HG02798 (cell line): ENCODE measurements at regions not wholly inside any gene's neighbourhood (a gene's known extent, or its start where the extent isn't known, plus 50 kb on each side); places are given as distances from the start of the nearest gene placed in this dataset.
"Not testable (repeated sequence)": the region's sequence is repeated elsewhere in the genome, so short reads cannot be mapped to it uniquely, and the experiment has no call there.

ENCODE experiments used
- ATAC-seq: cut with Tn5 transposase; IDR thresholded peaks from one replicate; pipeline ENCODE4 v1.9.1; 2021; ENCODE audit warnings: mild to moderate bottlenecking; ENCODE audit not compliant: unreplicated experiment, poor library complexity

DNA sequence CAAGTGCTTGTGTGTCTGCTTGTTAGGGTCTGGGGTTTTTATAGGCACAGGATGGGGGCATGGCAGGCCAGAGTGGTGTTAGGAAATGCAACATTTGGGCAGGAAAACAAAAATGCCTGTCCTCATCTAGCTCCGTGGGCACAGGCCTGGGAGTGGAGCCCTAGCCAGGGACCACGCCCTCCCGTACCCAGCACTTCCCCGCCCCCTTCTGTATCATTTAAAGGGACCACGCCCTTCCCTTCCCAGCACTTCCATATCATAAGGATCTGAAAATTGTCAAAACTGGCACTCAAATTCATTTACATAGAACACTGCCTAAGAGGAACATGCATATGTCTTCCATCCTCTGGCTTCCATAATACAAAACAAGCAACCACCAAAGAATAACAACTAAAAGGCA, 185.8 kb downstream of the B3GLCT start:
- no peak for ATAC-seq

DNA sequence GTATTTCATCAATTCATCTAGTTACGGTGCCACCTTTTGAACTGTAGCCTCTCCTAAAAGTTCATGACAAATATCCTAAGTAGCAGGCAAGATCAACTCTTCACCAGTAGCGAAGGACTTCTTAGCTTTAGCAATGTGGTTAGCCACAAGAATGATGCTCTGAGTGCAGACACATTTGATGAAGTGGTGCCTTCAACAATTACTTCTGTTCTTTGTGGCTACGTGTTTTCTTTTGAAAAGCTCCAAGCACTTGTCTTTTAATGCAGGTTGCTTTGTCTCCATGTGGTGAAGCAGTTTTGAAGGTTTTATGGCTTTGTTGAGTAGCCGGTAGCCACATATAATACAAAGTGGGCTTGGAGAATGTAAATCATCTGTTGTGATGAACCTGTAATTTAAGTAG, 194.7 kb downstream of the B3GLCT start:
- ATAC-seq: no peak

DNA sequence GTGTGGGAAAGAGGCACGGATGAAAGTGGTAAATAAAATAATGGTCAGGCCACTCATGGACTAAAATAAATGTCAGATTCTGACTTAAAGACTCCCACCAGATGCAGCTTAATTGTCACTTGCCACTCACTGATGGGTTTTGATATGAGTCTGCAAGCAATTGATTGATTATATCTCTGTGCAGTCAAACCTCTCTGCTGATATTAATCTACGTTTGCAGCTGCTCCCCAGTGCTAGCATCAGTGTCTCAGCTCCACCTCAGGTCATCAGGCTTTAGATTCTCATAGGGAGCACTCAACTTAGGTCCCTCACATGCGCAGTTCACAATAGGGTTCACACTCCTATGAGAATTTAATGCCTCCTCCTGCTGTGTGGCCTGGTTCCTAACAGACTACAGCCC, 195.3 kb downstream of the B3GLCT start:
- ATAC-seq: no peak

DNA sequence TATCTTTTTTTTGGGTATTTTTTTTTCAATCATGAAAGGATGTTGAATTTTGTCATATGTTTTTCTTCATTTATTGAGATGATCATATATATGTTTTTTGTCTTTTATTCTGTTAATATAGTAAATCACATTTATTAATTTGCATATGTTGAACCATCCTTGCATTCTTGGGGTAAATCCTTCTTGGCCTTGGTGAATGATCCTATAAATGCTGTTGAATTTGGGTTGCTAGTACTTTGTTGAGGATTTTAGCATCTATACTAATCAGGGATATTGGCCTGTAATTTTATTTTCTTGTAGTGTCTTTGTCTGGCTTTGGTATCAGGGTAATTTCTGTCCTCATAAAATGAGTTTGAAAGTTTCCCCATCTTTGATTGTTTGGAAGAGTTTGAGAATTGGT, 199.9 kb downstream of the B3GLCT start:
- no peak for ATAC-seq

DNA sequence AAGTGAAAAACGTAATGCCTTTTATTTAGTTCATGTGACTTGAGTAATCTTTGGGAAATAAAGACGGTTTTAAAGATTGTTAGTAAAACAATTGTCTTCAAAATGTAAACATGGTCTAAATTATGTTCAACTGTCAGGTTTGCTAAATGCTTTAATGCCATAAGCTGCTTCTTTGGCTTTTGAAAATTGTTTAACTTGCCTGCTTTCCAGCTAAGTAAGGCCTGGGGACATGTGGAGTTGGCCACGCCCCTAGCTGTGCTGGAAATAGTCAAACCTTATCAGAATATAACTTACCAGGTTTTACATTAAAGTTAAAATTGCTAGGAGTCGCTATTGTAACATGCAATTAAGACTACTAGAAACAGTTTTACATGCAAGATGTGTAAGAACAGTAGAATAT, 203.9 kb downstream of the B3GLCT start:
- ATAC-seq: not testable (repeated sequence)

DNA sequence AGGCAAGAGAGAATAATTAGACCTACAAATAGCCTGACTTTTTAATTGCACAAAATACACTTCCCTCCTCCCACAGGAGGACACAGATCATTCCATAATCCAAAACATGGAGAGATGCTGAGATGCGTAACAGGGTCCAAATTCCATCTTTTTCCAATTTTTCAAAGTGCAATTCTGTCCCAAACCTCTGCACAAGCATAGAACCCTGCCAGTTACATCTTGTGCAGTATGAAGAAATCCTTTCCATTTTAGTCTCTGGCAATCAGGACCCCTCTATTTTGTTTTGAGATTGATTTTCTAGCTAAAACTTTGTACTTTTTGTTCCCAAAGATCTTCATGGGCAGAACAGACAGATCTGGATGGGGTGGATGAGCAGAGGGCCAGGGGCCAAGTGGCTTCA, 209.2 kb downstream of the B3GLCT start:
- ATAC-seq: no peak

DNA sequence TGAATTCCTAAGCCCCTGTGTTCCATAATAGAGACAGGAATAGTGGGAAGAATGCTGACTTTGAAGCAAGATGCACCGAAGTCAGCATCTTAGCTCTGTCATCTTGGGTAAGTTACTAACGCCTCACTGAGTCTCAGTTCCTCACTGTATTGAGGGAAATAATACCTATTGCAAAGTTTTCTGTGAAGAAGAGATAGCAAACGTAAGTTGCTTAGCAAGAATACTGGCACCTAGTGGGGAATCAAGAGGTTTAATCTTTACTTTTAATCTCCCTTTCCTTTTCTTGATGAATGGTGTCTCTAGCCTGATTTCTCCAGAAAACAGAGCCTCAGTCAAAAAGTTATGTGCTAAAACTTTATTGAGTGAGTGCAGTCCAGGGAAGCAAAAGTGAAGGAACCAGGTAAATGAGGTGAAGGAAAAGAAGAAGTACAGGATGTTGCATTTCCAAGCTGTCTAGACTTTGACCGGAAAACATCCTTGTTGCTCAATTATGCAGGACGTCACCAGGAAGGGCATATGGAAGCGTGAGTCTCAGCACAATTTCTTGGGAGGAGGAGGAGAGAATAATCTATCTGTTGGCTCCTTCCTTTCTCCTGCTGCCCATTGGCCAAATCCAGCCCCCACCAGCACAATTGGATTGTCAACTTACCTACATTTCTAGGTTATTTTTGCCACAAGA, 210.0 kb downstream of the B3GLCT start:
- ATAC-seq: no peak

DNA sequence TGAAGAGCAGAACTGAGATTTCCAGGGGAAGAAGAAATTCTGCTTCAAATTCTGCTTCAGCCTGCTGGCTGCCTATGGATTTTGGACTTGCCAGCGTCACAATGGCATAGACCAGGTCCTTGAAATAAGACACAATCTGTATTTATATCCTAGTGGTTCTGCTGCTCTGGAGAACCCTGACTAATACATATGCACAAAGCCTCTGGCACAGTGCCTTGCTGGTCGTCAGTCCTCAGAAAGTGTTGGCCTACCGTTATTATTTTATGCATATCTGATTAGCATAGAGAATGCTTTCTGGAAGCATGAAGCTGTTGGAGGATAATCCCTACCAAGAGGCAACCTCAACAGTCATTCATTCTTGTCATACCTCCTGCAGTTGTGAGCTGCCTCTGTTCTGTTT, 213.7 kb downstream of the B3GLCT start:
- no peak for ATAC-seq

DNA sequence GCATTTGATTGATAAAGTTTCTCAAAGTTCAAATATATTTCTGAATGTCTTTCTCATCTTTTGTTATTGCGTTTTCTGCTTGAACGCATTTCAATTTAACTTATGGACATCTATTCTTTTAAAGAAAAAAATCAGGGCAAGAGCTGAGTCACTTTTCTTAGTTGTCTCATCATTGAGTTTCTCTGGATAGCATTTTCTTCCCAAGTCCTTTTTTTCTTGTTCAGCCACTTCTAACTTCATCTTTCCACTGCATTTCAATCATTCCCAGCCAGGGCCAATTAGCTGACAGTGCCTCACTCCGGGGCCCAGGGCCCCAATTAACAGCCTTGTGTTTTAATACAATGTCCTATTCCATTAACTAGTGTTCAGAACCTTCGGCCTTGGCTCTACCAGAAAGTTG, 216.3 kb downstream of the B3GLCT start:
- no peak for ATAC-seq

DNA sequence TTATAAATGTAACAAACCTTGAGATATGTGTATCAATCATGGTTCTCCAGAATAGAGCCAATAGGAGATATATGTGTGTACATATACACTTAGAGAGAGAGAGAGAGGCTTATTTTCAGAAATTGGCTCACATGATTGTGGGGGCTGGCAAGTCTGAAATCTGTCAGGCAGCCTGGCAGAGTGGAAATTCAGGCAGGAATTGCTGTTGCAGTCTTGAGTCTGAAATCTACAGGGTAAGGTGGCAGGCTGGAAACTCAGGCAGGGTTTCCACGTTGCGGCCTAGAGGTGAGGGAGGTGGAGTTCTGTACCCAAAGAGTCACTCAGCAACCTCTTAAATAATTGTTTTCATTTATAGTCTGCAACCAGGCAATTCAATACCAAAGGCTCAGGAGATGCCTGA, 218.4 kb downstream of the B3GLCT start:
- ATAC-seq: no peak

DNA sequence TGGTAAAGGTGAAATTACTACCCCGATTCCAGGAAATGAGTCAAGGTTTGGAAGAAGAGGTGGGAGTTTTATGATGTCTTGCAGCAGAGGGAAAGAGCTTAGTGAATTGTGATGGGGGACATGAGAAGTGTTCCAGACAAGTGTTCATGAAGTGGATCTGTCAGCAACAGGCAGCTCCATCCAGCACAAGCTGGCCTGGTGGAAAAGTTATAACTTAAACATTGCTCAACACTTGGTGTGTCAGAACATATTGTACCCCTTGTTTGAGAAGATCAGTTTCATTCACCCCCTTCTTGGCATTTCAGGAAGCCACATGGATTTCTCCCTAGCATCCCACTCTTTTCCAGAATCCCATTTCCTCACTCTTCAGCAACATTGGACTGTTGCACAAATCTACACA, 222.0 kb downstream of the B3GLCT start:
- ATAC-seq: no peak

DNA sequence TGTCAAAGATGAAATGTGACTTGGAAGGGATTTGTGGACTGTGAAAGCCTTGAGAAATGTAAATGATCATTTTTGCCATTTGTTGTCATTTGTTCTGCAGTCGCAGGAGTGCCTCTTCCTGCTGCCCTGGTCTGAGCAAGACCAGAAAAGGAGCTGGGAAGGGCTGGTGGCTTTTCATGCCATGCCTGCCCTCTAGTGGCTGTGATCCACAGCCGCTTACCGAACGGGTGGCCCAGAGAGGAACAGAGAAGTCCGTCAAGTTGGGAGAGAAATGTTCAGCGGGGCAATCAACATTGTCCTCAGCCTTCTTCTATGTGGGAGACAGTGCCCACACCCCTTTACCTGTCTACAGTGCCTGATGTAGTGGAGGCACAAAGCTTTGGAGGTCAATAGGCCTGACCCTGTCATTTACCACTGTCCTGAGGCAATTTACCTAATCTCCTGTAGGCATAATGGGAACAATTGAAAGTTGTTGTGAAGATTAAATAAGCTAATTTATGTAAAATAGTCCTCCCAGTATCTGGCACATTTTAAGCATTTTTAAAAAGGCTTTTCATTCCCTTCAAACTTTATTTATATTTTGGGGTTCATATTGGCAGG, 224.5 kb downstream of the B3GLCT start:
- ATAC-seq: peak; percentile 98

DNA sequence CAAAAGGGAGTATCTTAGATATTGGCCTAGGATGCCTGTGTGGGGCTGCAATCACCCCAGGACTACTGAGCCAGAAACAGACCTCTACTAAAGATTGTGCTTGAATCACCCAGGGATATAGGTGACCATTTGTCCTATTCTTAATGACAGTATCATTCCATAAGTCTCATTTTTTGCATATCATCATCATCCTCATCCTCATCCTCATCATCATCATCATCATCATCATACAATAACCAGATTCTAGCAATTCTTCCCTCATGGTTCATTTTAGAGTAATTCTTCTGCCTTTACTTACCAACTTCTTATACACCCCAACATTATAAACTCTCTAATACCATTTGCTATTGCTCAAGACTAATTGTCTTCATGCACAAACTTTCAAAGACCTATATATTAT, 226.6 kb downstream of the B3GLCT start:
- no peak for ATAC-seq

DNA sequence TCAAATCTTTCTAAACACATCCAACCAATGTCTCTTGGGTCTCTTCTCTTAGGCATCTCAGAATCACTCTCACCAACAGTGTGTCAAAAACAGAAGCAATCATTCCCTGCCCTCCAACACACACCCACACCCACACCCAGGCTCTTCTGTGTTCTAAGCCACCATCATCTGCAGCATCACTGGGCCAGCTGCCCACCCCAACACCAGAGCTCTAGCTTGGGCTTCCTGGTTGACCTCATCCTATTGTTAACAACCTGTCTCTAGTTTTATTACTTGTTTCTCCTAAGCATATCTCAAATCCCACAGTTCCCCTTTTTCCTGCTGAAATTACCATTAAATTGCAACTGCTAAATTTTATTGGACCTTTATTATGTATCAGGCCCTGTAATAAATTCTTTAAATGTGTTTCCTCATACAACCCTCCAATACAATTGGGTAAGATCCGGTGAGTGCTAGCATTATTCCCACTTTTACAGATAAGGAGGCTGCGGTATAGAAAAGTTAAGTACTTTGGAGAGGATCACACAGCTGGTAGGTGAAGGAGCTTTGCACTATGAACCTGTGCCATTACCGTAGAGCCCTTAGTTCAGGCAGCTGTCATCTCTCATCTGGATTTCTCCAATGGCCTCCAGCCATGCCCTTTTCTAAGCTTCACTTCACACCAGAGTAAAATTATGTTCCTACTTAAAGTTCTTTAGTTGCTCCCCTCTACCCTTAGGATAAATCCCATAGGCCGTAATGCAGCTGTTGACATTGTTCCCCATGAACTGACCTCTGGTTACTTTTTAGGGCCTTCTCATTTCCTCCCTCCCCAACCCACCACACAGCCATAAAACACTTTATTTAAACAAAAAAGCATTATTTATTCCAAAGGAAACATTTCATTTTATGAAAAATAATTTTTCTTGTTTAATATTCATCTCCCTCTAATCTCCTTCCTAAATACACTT, 227.7 kb downstream of the B3GLCT start:
- ATAC-seq: no peak

DNA sequence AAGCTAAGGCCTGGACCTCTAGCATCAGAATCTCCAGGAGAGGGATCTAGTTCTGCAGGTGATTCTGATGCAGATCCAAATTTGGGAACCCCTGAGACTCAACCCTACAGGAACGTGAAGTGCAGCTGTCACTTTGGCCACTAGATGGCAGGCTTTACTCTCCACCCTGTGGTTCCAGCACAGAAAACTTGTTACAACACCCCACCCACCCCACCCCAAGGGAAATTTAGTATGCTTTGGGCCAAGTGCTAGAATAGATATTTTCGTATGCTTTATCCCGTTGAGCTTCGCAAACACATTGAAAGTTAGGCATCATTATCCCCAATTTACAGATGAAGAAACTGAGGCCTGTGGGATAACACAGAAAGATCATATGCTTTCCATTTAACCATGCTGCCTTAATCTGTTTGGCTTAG, 232.0 kb downstream of the B3GLCT start:
- peak; percentile 65 for ATAC-seq

DNA sequence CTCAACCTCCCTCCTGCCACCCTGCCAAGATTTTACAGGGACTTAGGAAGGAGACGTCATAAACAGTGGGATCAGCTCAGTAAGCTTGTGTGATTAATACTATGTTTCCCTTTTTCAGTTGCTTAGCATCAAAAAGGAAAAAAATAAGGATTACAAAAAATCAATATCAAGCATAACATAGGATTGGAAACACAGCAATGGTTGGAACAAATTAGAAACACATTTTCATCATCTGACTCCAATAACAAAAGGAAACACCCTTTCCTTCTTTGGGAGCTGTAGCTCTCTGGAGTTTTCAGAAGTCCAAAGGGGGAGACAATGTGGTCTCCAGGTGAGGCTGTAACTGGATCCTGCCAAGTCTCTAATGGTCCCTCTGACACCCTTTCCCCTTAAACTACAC, 233.4 kb downstream of the B3GLCT start:
- ATAC-seq: no peak

DNA sequence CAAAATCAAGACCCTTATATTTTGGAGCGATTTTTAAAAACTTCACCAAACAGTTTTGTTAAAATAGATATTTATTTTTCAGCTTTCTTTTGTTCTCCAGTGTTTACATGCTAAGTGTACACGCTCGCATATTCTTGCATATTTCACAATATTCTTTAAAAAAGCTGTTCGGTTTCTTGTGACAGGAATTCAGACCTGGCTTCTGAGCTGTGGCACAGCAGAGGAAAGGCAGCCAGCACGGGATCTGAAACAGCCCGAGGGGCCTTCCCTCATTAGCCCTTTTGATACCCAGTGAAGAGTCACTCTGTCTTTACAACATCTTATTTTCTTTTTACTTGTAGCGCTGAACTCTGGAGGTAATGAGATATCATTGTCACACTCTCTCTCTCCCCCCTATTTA, 234.0 kb downstream of the B3GLCT start:
- ATAC-seq: no peak

DNA sequence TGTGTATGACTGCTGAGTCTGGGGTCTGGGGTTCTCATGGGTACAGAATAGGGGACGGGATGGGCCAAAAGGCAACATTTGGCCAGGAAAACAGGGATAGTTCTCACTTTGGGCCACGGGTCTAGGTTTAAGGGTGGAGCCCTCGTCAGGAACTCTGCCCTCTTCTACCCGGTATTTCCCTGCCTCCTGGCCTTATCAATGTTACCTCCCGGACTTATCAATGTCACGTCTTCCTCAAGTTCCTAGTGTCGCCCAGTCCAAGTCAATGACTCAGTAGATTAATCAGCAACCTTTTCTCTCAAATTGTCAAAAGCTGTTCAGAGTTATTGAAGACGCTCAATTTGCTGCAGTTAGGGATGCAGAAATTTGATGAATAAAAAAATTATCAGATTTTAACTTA, 234.8 kb downstream of the B3GLCT start:
- no peak for ATAC-seq

DNA sequence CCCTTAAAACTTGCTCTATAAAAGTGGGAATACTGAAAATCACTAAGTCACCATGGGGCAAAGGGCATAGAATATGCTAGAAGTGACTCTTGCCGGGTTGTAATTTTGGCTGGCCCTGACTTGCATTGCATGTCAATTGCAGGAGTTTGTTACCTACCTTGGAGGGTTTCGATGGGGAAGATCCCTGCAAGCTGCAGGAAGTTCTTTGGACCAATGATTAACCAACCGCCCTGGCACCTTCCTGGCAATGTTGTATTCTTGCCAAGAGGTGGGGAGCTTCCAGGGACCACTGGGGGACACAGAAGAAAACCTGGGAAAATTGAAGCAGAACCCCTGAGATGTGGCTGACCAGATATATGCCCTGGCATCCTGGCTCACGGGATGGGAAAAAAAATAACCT, 235.8 kb downstream of the B3GLCT start:
- ATAC-seq: no peak

DNA sequence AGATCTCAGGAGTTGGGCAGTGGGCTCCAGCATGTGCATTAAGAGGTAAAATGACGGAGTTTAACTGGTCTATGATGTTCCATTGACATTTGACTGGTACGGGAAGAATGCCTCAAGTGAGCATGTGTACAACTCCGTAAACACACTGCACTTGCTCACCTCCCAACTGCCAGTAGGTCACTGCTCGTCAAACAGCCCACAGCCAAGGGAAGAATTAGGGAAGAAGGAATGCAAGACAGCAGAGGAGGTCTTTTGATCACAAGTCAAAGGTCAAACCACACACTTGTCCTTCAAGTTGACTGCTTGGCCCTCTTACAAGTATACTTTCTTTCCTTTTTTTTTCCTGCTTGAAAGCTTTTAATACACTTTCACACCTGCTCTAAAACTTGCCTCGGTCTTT, 236.7 kb downstream of the B3GLCT start:
- ATAC-seq: no peak

DNA sequence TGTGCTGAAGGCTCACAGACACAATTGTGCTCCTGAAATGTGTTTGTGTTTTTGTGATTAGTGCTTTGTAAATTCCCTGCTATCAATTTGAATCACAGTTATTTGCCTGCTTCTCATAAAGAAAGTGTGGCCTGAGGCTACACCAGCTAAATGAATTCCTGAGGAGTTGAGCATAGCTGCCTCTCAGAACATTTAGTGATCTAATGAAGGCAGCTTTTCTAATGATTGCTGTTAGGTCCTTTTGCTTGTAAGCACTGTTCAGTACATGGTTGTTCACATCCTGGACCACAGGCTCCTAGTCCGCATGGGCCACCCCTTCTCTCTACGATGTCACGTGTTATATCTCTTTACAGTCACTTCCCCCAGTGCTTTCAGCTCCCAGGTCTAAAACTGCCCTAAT, 238.2 kb downstream of the B3GLCT start:
- ATAC-seq: no peak
